ENCODE measurements at regions not wholly inside any gene's neighbourhood (a gene's known extent, or its start where the extent isn't known, plus 50 kb on each side); places are given as distances from the start of the nearest gene placed in this dataset.

- TF ChIP-seq CTCF (IDR thresholded peaks at IDR 0.05; ENCODE audit: low read length) (no peak), EZH2 (IDR thresholded peaks at IDR 0.05; ENCODE audit: borderline replicate concordance, low read length) (no peak)
Observed at GRCh38 chr2:88933091-88933490, 241.6 kb downstream of the RPIA start.
